ENCODE measurements at regions not wholly inside any gene's neighbourhood (a gene's known extent, or its start where the extent isn't known, plus 50 kb on each side); places are given as distances from the start of the nearest gene placed in this dataset.
"Not testable (repeated sequence)": the region's sequence is repeated elsewhere in the genome, so short reads cannot be mapped to it uniquely, and the experiment has no call there.

DNA sequence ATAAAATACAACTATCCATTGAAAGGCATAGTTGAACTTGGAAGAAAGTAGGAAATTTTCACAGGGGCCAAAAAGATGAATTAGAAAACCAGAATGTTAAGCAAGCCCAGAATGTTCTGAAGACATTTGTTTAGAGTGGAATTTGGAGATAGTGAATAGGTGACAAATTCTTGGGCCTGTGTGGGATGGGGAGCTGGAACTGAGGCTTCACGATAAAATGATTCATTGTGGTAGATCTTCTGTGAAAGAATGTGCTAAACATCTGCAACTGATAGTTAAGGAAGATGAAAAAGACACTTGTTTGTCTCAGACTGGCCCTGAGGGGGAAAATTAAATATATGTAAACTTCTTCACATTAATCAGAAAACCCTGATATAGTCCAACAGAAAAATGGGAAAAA is 658.9 kb downstream of the PRIM2 start:
- H3K79me1 ChIP-seq (ENCODE audit: insufficient read depth, low read depth, low read length, poor library complexity, severe bottlenecking); H2AFZ ChIP-seq (ENCODE audit: low read length); H3K56ac ChIP-seq (ENCODE audit: insufficient read length, low read depth, low read length); H4K8ac ChIP-seq (replicated peaks; ENCODE audit: insufficient read length, low read depth, low read length); H3K4ac ChIP-seq (ENCODE audit: low read depth, low read length); H3K79me2 ChIP-seq (ENCODE audit: insufficient read depth, low read length); H3K14ac ChIP-seq (ENCODE audit: insufficient read depth, low read length); H2BK20ac ChIP-seq (ENCODE audit: low read depth, low read length, poor library complexity, severe bottlenecking); H3K4me1 Mint-ChIP-seq; H4K20me1 ChIP-seq (ENCODE audit: control insufficient read depth, insufficient read depth, insufficient read length); H3K9ac ChIP-seq (ENCODE audit: extremely low read depth, insufficient read length, low read length); H3K27ac Mint-ChIP-seq; H2BK12ac ChIP-seq (ENCODE audit: insufficient read length, low read depth, low read length); DNase-seq; H3T11ph ChIP-seq (ENCODE audit: low read length); H3K23ac ChIP-seq (ENCODE audit: insufficient read length, low read depth, low read length); H3K18ac ChIP-seq (ENCODE audit: insufficient read length, low read depth, low read length); H4K91ac ChIP-seq (ENCODE audit: insufficient read length, low read depth, low read length); H3K27ac ChIP-seq (ENCODE audit: insufficient read length, low read depth, low read length); H3K23me2 ChIP-seq (ENCODE audit: insufficient read length, low read depth, low read length, poor library complexity, severe bottlenecking); H3K9me3 ChIP-seq (ENCODE audit: control insufficient read depth, low read depth, low read length); H4K5ac ChIP-seq (ENCODE audit: insufficient read length, low read depth, low read length); H3K4me3 Mint-ChIP-seq; H3K36me3 Mint-ChIP-seq (ENCODE audit: insufficient read depth in 1 of 3, low read depth in 3 of 3); H3K27me3 Mint-ChIP-seq (ENCODE audit: low read depth); H2BK15ac ChIP-seq (ENCODE audit: low read depth, low read length); H3K27me3 ChIP-seq (ENCODE audit: insufficient read depth, low read length); H2BK120ac ChIP-seq (ENCODE audit: low read depth, low read length, poor library complexity, severe bottlenecking); H2BK5ac ChIP-seq (ENCODE audit: insufficient read length, low read length); H3K4me1 ChIP-seq (ENCODE audit: insufficient read depth, low read length); H3K4me2 ChIP-seq (ENCODE audit: insufficient read depth, insufficient read length, low read length); H2AK5ac ChIP-seq (ENCODE audit: insufficient read length, low read length): not testable (repeated sequence)
- H3K9me3 Mint-ChIP-seq = peaks cover 18 to 64% of the 10 kb centered on the region in 2 experiments
- WGBS (ENCODE audit: extremely low coverage, insufficient read length, low lambda C conversion rate) = no CpG with 5 or more reads among the region's 1 CpG

- H3K9me3 Mint-ChIP-seq = peaks cover 8 to 74% of the 10 kb centered on the region in 2 experiments; a peak in 4 of 5 replicates
- WGBS (ENCODE audit: extremely low coverage, insufficient read length, low lambda C conversion rate) = no CpG with 5 or more reads among the region's 1 CpG
- H2AFZ ChIP-seq (ENCODE audit: low read length); H3K9ac ChIP-seq (ENCODE audit: extremely low read depth, insufficient read length, low read length); H3K4me1 Mint-ChIP-seq; H3K27ac ChIP-seq (ENCODE audit: insufficient read length, low read depth, low read length); H3K18ac ChIP-seq (ENCODE audit: insufficient read length, low read depth, low read length); H3K23ac ChIP-seq (ENCODE audit: insufficient read length, low read depth, low read length); H3K27me3 Mint-ChIP-seq (ENCODE audit: low read depth); H2BK12ac ChIP-seq (ENCODE audit: insufficient read length, low read depth, low read length); H3K4me2 ChIP-seq (ENCODE audit: insufficient read depth, insufficient read length, low read length); H4K8ac ChIP-seq (replicated peaks; ENCODE audit: insufficient read length, low read depth, low read length); H3K9me3 ChIP-seq (ENCODE audit: control insufficient read depth, low read depth, low read length); H3K4ac ChIP-seq (ENCODE audit: low read depth, low read length); H3K14ac ChIP-seq (ENCODE audit: insufficient read depth, low read length); H3K79me2 ChIP-seq (ENCODE audit: insufficient read depth, low read length); H3K23me2 ChIP-seq (ENCODE audit: insufficient read length, low read depth, low read length, poor library complexity, severe bottlenecking); DNase-seq; H2BK20ac ChIP-seq (ENCODE audit: low read depth, low read length, poor library complexity, severe bottlenecking); H2BK5ac ChIP-seq (ENCODE audit: insufficient read length, low read length); H3K27me3 ChIP-seq (ENCODE audit: insufficient read depth, low read length); H2BK120ac ChIP-seq (ENCODE audit: low read depth, low read length, poor library complexity, severe bottlenecking); H2BK15ac ChIP-seq (ENCODE audit: low read depth, low read length); H3T11ph ChIP-seq (ENCODE audit: low read length); H2AK5ac ChIP-seq (ENCODE audit: insufficient read length, low read length); H3K4me1 ChIP-seq (ENCODE audit: insufficient read depth, low read length); H3K4me3 Mint-ChIP-seq; H3K79me1 ChIP-seq (ENCODE audit: insufficient read depth, low read depth, low read length, poor library complexity, severe bottlenecking); H3K27ac Mint-ChIP-seq; H4K20me1 ChIP-seq (ENCODE audit: control insufficient read depth, insufficient read depth, insufficient read length); H4K91ac ChIP-seq (ENCODE audit: insufficient read length, low read depth, low read length); H3K56ac ChIP-seq (ENCODE audit: insufficient read length, low read depth, low read length); H4K5ac ChIP-seq (ENCODE audit: insufficient read length, low read depth, low read length): not testable (repeated sequence)
- peaks cover 0 to 17% (median 0%) of the 10 kb centered on the region in 3 experiments; a peak in 2 of 7 replicates for H3K36me3 Mint-ChIP-seq (ENCODE audit: insufficient read depth in 1 of 3, low read depth in 3 of 3)
These were observed 666.2 kb downstream of the PRIM2 start for GRCh38 chr6:57983603-57984002.
